Activated CD8-positive, alpha-beta T cell treated with anti-CD3 and anti-CD28 coated beads, Interleukin-2, amount 10 ng/mL, durations not matched to agents 7 days and 5 days (primary cell): ENCODE measurements at regions not wholly inside any gene's neighbourhood (a gene's known extent, or its start where the extent isn't known, plus 50 kb on each side); places are given as distances from the start of the nearest gene placed in this dataset.

ENCODE experiments used
- ATAC-seq: fragments of 150-1000 bp; cut with Tn5 transposase; one replicate; pipeline ENCODE4 v1.10.0; 2021; ENCODE audit warnings: moderate library complexity
- CTCF ChIA-PET: fragments of 350-600 bp; sonication (Branson Sonifier 250); formaldehyde crosslinking; loops from one replicate; lab custom pipeline; 2021; ENCODE audit warnings: antibody characterized with exemption; lab: Charles Lee
- POLR2A ChIA-PET: fragments of 350-600 bp; sonication (Branson Sonifier 250); formaldehyde crosslinking; loops from one replicate; lab custom pipeline; 2021; ENCODE audit warnings: antibody characterized with exemption; lab: Charles Lee
- DNase-seq: peaks from one replicate; pipeline ENCODE4 v3.0.0-alpha.2; 2020
- H3K27ac Mint-ChIP-seq: one replicate; pipeline ENCODE4 v1.8.0; 2021; ENCODE audit warnings: mild to moderate bottlenecking, mixed read lengths
- H3K27me3 Mint-ChIP-seq: one replicate; pipeline ENCODE4 v1.8.0; 2021; ENCODE audit warnings: low read depth, mixed read lengths
- H3K36me3 Mint-ChIP-seq: one replicate; pipeline ENCODE4 v1.8.0; 2021; ENCODE audit warnings: low read depth, mixed read lengths
- H3K4me1 Mint-ChIP-seq: one replicate; pipeline ENCODE4 v1.8.0; 2021; ENCODE audit warnings: low read depth, mixed read lengths
- H3K4me3 Mint-ChIP-seq: one replicate; pipeline ENCODE4 v1.8.0; 2021; ENCODE audit warnings: mild to moderate bottlenecking, mixed read lengths
- H3K9me3 Mint-ChIP-seq: one replicate; pipeline ENCODE4 v1.8.0; 2022; ENCODE audit warnings: mixed read lengths; ENCODE audit not compliant: insufficient read depth

DNA sequence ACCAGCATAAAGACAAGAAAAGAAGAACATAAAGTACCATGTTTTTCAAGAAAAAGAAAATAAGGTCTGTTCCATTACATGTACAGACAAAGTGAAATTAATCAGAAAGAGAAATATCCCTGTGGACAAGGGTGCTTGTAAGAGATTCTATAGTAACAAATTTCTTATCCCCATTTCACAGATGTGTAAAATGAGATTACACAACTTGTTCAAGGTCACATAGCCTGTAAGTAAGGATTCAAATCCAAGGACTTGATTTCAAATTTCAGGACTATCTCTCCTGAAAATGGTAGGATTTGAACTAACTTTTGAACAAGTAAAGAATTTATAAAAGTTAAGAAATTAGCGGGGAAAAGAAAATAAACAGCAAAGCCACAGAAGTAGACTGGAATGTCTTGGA lies 248.2 kb upstream of the SLC39A10 start:
- no peak for DNase-seq
- Mint-ChIP-seq H3K36me3 (peaks cover 5% of the 10 kb centered on the region), H3K9me3 (no peaks in the 10 kb centered on the region), H3K4me3 (no peak overlapping the region), H3K27ac (no peak overlapping the region), H3K27me3 (no peaks in the 10 kb centered on the region), H3K4me1 (peaks cover 27% of the 10 kb centered on the region)
- POLR2A ChIA-PET = no interaction called here
- no peak for ATAC-seq
- CTCF ChIA-PET = interaction anchor here (1.3 kb wide), 1 partner anchor 251 kb away, joined by 5 read pairs; no protein-coding TSS in a partner anchor

GRCh38 chr2:195408196-195408595 lies 248.8 kb upstream of the SLC39A10 start:
- no peaks in the 10 kb centered on the region for H3K27me3 Mint-ChIP-seq
- peaks cover 23% of the 10 kb centered on the region for H3K4me1 Mint-ChIP-seq
- peaks cover 5% of the 10 kb centered on the region for H3K36me3 Mint-ChIP-seq
- DNase-seq = no peak
- no peaks in the 10 kb centered on the region for H3K9me3 Mint-ChIP-seq
- ChIA-PET CTCF (no interaction called here), POLR2A (no interaction called here)
- ATAC-seq = no peak
- no peak overlapping the region for H3K27ac Mint-ChIP-seq
- H3K4me3 Mint-ChIP-seq = no peak overlapping the region

GRCh38 chr2:195407783-195408182 lies 249.2 kb upstream of the SLC39A10 start:
- Mint-ChIP-seq H3K27ac (no peak overlapping the region), H3K27me3 (no peaks in the 10 kb centered on the region), H3K36me3 (peaks cover 5% of the 10 kb centered on the region), H3K4me1 (peaks cover 23% of the 10 kb centered on the region), H3K9me3 (peaks cover 1% of the 10 kb centered on the region), H3K4me3 (no peak overlapping the region)
- CTCF ChIA-PET = interaction anchor here (1.2 kb wide), 1 partner anchor 9 kb away, joined by 3 read pairs; no protein-coding TSS in a partner anchor
- ATAC-seq (no peak), DNase-seq (no peak)
- POLR2A ChIA-PET = no interaction called here

DNA sequence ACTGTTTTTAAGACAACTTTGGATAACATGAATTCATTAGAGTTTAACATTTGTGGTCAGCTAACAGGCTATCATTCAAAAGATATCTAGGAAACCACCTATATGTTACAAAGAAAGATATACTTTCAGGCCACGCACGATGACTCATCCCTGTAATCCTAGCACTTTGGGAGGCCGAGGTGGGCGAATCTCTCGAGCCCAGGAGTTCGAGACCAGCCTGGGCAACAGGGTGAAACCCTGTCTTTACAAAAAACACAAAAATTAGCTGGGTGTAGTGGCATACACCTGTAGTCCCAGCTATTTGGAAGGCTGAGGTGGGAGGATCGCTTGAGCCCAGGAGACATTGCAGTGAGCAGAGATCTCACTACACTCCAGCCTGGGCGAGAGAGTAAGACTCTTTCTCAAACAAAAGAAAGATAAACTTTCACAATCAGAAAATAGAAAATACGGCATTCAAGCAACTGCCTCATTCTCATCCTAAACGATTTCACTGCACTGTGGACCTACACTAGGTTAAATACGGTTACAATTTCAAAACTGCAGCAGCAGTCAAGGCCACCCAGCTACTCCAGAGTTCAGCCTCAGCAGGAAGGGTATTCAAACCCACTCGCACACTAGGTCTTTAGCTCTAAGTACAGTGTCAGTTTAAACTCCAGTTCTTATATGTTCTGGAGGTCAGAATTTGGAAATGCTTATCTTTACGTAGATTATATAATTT lies 250.0 kb upstream of the SLC39A10 start:
- ChIA-PET CTCF (interaction anchor here (1.2 to 1.7 kb wide), 2 partner anchors 9 to 253 kb away, joined by 3 to 4 read pairs; no protein-coding TSS in a partner anchor), POLR2A (no interaction called here)
- H3K4me1 Mint-ChIP-seq = peaks cover 23% of the 10 kb centered on the region
- H3K27me3 Mint-ChIP-seq = no peaks in the 10 kb centered on the region
- no peak overlapping the region for H3K27ac Mint-ChIP-seq
- H3K4me3 Mint-ChIP-seq = no peak overlapping the region
- ATAC-seq = no peak
- DNase-seq = no peak
- H3K9me3 Mint-ChIP-seq = peaks cover 8% of the 10 kb centered on the region
- H3K36me3 Mint-ChIP-seq = peaks cover 5% of the 10 kb centered on the region

GRCh38 chr2:195404651-195405050 lies 252.4 kb upstream of the SLC39A10 start:
- no peak for ATAC-seq
- ChIA-PET POLR2A (no interaction called here), CTCF (interaction anchor here (2.9 kb wide), 1 partner anchor 255 kb away, joined by 9 read pairs; no protein-coding TSS in a partner anchor)
- Mint-ChIP-seq H3K36me3 (peaks cover 3% of the 10 kb centered on the region), H3K27ac (no peak overlapping the region), H3K4me1 (peaks cover 23% of the 10 kb centered on the region), H3K4me3 (no peak overlapping the region), H3K27me3 (no peaks in the 10 kb centered on the region), H3K9me3 (peaks cover 10% of the 10 kb centered on the region)
- no peak for DNase-seq

- no peaks in the 10 kb centered on the region for H3K36me3 Mint-ChIP-seq
- H3K9me3 Mint-ChIP-seq = no peaks in the 10 kb centered on the region
- CTCF ChIA-PET = no interaction called here
- H3K4me1 Mint-ChIP-seq = no peaks in the 10 kb centered on the region
- POLR2A ChIA-PET = no interaction called here
- ATAC-seq (no peak), DNase-seq (no peak)
- H3K27ac Mint-ChIP-seq = no peak overlapping the region
- no peaks in the 10 kb centered on the region for H3K27me3 Mint-ChIP-seq
- no peak overlapping the region for H3K4me3 Mint-ChIP-seq
Observed at GRCh38 chr2:195396479-195396878, 260.5 kb upstream of the SLC39A10 start.

GRCh38 chr2:195395362-195395761 lies 261.7 kb upstream of the SLC39A10 start:
- Mint-ChIP-seq H3K9me3 (no peaks in the 10 kb centered on the region), H3K27ac (no peak overlapping the region), H3K4me3 (no peak overlapping the region), H3K27me3 (no peaks in the 10 kb centered on the region), H3K4me1 (no peaks in the 10 kb centered on the region), H3K36me3 (no peaks in the 10 kb centered on the region)
- CTCF ChIA-PET = no interaction called here
- ATAC-seq = no peak
- no peak for DNase-seq
- POLR2A ChIA-PET = no interaction called here

DNA sequence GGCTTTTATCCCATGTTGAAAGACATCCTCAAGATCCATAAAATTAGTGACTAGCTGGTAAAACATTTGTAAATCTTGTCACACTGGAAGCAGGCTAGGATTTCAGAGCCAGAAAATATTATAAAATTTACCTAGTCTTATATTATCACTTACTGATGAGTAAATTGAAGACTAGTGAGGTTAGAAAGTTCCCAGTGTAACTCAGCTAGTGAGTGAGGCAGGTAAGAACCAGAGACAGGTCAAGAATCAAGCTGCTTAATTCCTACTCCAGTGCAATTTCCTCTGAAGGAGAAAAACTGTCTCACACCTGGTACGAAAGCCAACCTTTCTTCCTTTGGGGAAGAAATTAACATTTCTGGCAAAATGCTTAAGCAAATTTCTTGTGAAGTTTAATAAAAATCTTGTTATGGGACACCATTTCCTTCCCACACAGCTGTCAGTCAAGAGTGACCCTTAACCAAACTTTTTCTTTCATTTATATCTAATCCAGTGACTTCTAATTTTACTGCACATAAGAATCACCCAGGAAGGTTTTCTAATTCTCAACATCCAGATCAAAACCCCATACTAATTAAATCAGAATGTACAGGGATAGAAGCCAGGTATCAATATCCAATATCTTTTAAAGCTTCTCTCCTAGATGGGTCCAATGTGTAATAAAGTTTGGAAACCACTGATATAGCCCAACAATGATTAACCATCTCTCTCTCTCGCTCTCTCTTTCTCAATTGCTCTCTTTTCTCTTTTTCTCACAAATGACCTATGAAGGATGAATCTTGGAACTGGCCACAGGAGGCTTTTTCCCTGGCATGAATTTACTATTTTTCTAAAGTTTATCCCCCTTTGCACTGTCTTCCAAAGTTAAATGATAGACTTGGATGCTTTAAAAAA lies 264.3 kb upstream of the SLC39A10 start:
- ChIA-PET POLR2A (no interaction called here), CTCF (interaction anchor here (1.0 to 1.6 kb wide), 3 partner anchors 10 to 267 kb away, joined by 3 to 4 read pairs (median 4); no protein-coding TSS in a partner anchor)
- peaks cover under 1% of the 10 kb centered on the region for H3K36me3 Mint-ChIP-seq
- H3K9me3 Mint-ChIP-seq = no peaks in the 10 kb centered on the region
- DNase-seq (no peak), ATAC-seq (no peak)
- no peak overlapping the region for H3K27ac Mint-ChIP-seq
- H3K4me1 Mint-ChIP-seq = no peaks in the 10 kb centered on the region
- no peaks in the 10 kb centered on the region for H3K27me3 Mint-ChIP-seq
- H3K4me3 Mint-ChIP-seq = no peak overlapping the region

GRCh38 chr2:195390686-195391321 lies 266.2 kb upstream of the SLC39A10 start:
- no peaks in the 10 kb centered on the region for H3K27me3 Mint-ChIP-seq
- H3K36me3 Mint-ChIP-seq = peaks cover 4% of the 10 kb centered on the region
- ATAC-seq = no peak
- H3K9me3 Mint-ChIP-seq = no peaks in the 10 kb centered on the region
- H3K4me1 Mint-ChIP-seq = peaks cover 2% of the 10 kb centered on the region
- no peak overlapping the region for H3K4me3 Mint-ChIP-seq
- no peak for DNase-seq
- no peak overlapping the region for H3K27ac Mint-ChIP-seq
- POLR2A ChIA-PET = no interaction called here
- CTCF ChIA-PET = no interaction called here

DNA sequence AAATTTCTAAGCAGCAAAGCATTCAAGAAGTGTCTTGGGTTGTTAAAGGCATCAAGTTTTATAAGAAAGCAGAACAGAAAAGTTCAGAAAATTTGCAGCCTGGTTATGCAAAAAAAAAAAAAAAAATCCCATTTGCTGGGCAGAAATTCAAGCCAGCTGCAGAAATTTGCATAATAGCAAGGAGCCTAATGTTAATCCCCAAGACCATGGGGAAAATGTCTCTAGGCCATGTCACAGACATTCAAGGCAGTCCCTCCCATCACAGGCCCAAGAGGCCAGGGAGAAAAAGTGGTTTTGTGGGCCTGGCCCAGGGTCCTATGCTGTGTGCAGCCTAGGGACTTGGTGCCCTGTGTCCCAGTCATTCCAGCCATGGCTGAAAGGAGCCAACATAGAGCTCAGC lies 269.0 kb upstream of the SLC39A10 start:
- H3K36me3 Mint-ChIP-seq = peaks cover 8% of the 10 kb centered on the region
- H3K4me1 Mint-ChIP-seq = peaks cover 7% of the 10 kb centered on the region
- no peak overlapping the region for H3K27ac Mint-ChIP-seq
- no peaks in the 10 kb centered on the region for H3K27me3 Mint-ChIP-seq
- no peak overlapping the region for H3K4me3 Mint-ChIP-seq
- no peaks in the 10 kb centered on the region for H3K9me3 Mint-ChIP-seq
- POLR2A ChIA-PET = no interaction called here
- CTCF ChIA-PET = no interaction called here
- DNase-seq (no peak), ATAC-seq (no peak)

DNA sequence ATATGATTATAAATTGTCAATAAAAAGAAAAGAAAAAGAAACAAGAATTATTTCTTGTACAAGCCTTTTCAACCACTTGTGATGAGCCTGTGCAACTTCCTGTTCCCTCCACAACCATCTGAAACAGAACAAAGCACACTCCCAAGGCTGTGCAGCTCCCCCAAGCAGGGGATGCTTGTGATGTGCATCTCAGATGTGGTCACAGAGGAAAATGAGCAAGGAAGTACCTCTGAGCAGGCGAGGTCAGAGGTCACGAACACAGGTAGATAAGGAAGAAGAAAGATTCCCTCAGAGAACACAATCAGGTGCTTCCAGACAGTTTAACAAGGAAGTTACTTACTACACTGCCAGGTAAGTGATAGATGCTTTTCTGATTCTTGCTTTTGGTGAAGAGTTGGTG lies 274.8 kb upstream of the SLC39A10 start:
- peak; percentile 62 for DNase-seq

More for the DNA sequence above, 274.8 kb upstream of the SLC39A10 start:
- ChIA-PET CTCF (interaction anchor here (1.0 kb wide), 1 partner anchor 278 kb away, joined by 3 read pairs; no protein-coding TSS in a partner anchor), POLR2A (no interaction called here)
- peaks cover 15% of the 10 kb centered on the region for H3K9me3 Mint-ChIP-seq
- H3K4me3 Mint-ChIP-seq = no peak overlapping the region
- peaks cover 16% of the 10 kb centered on the region for H3K4me1 Mint-ChIP-seq
- H3K27ac Mint-ChIP-seq = peak overlapping the region; percentile 90
- H3K36me3 Mint-ChIP-seq = peaks cover 19% of the 10 kb centered on the region
- ATAC-seq = peak; percentile 96
- H3K27me3 Mint-ChIP-seq = no peaks in the 10 kb centered on the region
